Thyroid gland (tissue), 4 donors: ENCODE measurements at regions not wholly inside any gene's neighbourhood (a gene's known extent, or its start where the extent isn't known, plus 50 kb on each side); places are given as distances from the start of the nearest gene placed in this dataset.

Source experiments
- DNase-seq, 2 donors: peaks; one replicate each; pipeline ENCODE4 v3.0.0-alpha.2; 2019
- H3K27ac ChIP-seq, 3 donors: fragments of 200-600 bp; sonication (generic); 1 replicate in 2 of 3; 2 replicates in 1 of 3; pipeline ENCODE4 v1.5.1; 2016 to 2019; ENCODE audit warnings: mild to moderate bottlenecking in 1 of 3, moderate library complexity in 1 of 3
- H3K27me3 ChIP-seq: fragments of 200-600 bp; sonication (generic); one replicate; pipeline ENCODE4 v1.5.1; 2019
- H3K36me3 ChIP-seq, 2 donors: fragments of 200-600 bp; sonication (generic); one replicate each; pipeline ENCODE4 v1.5.1; 2016 to 2019
- H3K4me1 ChIP-seq, 2 donors: fragments of 200-600 bp; sonication (generic); one replicate each; pipeline ENCODE4 v1.5.1; 2017 to 2019
- H3K4me3 ChIP-seq, 3 donors: fragments of 200-600 bp; sonication (generic); replicated peaks in 1 of 3; 1 replicate in 2 of 3; 2 replicates in 1 of 3; pipeline ENCODE4 v1.5.1; 2016; ENCODE audit warnings: mild to moderate bottlenecking in 1 of 3
- H3K9me3 ChIP-seq: fragments of 200-600 bp; sonication (generic); one replicate; pipeline ENCODE4 v1.5.1; 2017
- CTCF ChIP-seq, 6 experiments: fragments of 200-600 bp in 3 of 6; fragments of 450-650 bp in 3 of 6; sonication (generic) in 3 of 6; IDR thresholded peaks; one replicate each; pipeline ENCODE4 v1.5.1; 2016 to 2019; ENCODE audit warnings: antibody characterized with exemption in 6 of 6, mild to moderate bottlenecking in 2 of 6, inconsistent platforms in 1 of 6, moderate library complexity in 1 of 6
- POLR2A ChIP-seq, 2 donors: fragments of 450-650 bp; IDR thresholded peaks; one replicate each; pipeline ENCODE4 v1.6.1; 2017; ENCODE audit warnings: antibody characterized with exemption in 2 of 2, mild to moderate bottlenecking in 2 of 2, moderate library complexity in 1 of 2
- WGBS, 2 donors: methylation state at CpG; one replicate each; pipeline ENCODE4 v1.1.5; 2017; 5-methylcytosine and 5-hydroxymethylcytosine counted together
- intact Hi-C: fragments of 100-400 bp; cut with DNase I; formaldehyde crosslinking; loops from one replicate; pipeline ENCODE4 v1.15.1; 2023

GRCh38 chr6:71043902-71044301 lies 87.0 kb upstream of the B3GAT2 start:
- H3K27ac ChIP-seq, result no peak overlapping the region
- H3K9me3 ChIP-seq, result no peaks in the 10 kb centered on the region
- 61 to 67% methylated on average over 1 of the region's 1 CpG for WGBS, 2 donors
- no peak overlapping the region for H3K4me3 ChIP-seq
- H3K36me3 ChIP-seq, result no peaks in the 10 kb centered on the region
- TF ChIP-seq POLR2A (IDR thresholded peaks at IDR 0.05) (no peak), CTCF (IDR thresholded peaks at IDR 0.05) (no peak)
- H3K27me3 ChIP-seq, result no peaks in the 10 kb centered on the region
- intact Hi-C loops, result no loop called here
- no peak for DNase-seq
- H3K4me1 ChIP-seq, result no peaks in the 10 kb centered on the region

- H3K9me3 ChIP-seq, result no peaks in the 10 kb centered on the region
- H3K27me3 ChIP-seq, result no peaks in the 10 kb centered on the region
- TF ChIP-seq CTCF (IDR thresholded peaks at IDR 0.05) (no peak), POLR2A (IDR thresholded peaks at IDR 0.05) (no peak)
- H3K36me3 ChIP-seq, result no peaks in the 10 kb centered on the region
- no peaks in the 10 kb centered on the region for H3K4me1 ChIP-seq
- H3K4me3 ChIP-seq, result no peak overlapping the region
- no peak for DNase-seq
- no peak overlapping the region for H3K27ac ChIP-seq
- WGBS, 2 donors, result 69 to 83% methylated on average over 1 of the region's 1 CpG
- intact Hi-C loops, result no loop called here
Measured at GRCh38 chr6:71044753-71045152, 87.9 kb upstream of the B3GAT2 start.

GRCh38 chr6:71045296-71045695 lies 88.4 kb upstream of the B3GAT2 start:
- TF ChIP-seq CTCF (IDR thresholded peaks at IDR 0.05) (no peak), POLR2A (IDR thresholded peaks at IDR 0.05) (no peak)
- WGBS, 2 donors, result 74 to 77% methylated on average over 5 of the region's 5 CpGs
- no peak for DNase-seq
- Histone ChIP-seq H3K4me1 (no peaks in the 10 kb centered on the region), H3K27me3 (no peaks in the 10 kb centered on the region), H3K4me3 (no peak overlapping the region), H3K9me3 (no peaks in the 10 kb centered on the region), H3K36me3 (no peaks in the 10 kb centered on the region), H3K27ac (no peak overlapping the region)
- intact Hi-C loops, result no loop called here

GRCh38 chr6:71047417-71047816 lies 90.6 kb upstream of the B3GAT2 start:
- Histone ChIP-seq H3K27me3 (no peaks in the 10 kb centered on the region), H3K36me3 (no peaks in the 10 kb centered on the region), H3K4me1 (no peaks in the 10 kb centered on the region), H3K9me3 (no peaks in the 10 kb centered on the region), H3K27ac (no peak overlapping the region), H3K4me3 (no peak overlapping the region)
- TF ChIP-seq POLR2A (IDR thresholded peaks at IDR 0.05) (no peak), CTCF (IDR thresholded peaks at IDR 0.05) (no peak)
- no peak for DNase-seq
- WGBS, 2 donors, result 85 to 86% methylated on average over 4 of the region's 4 CpGs
- intact Hi-C loops, result no loop called here

GRCh38 chr6:71048320-71049164 lies 91.7 kb upstream of the B3GAT2 start:
- H3K27ac ChIP-seq, result no peak overlapping the region
- H3K4me1 ChIP-seq, result no peaks in the 10 kb centered on the region
- H3K36me3 ChIP-seq, result no peaks in the 10 kb centered on the region
- intact Hi-C loops, result no loop called here
- no peak for TF ChIP-seq CTCF (IDR thresholded peaks at IDR 0.05)
- no peak for TF ChIP-seq POLR2A (IDR thresholded peaks at IDR 0.05)
- no peaks in the 10 kb centered on the region for H3K9me3 ChIP-seq
- WGBS, 2 donors, result 33 to 36% methylated on average over 4 of the region's 4 CpGs
- H3K27me3 ChIP-seq, result no peaks in the 10 kb centered on the region
- H3K4me3 ChIP-seq, result no peak overlapping the region
- DNase-seq, result peak; percentile 32 to 44
